WTC11 (cell line): ENCODE measurements at regions not wholly inside any gene's neighbourhood (a gene's known extent, or its start where the extent isn't known, plus 50 kb on each side); places are given as distances from the start of the nearest gene placed in this dataset.

Experiments
- ELF4 ChIP-seq: sonication (generic); formaldehyde crosslinking; IDR thresholded peaks from 2 replicates; pipeline ENCODE4 v1.8.1; 2022; ENCODE audit warnings: low read depth, mild to moderate bottlenecking, moderate library complexity, missing genetic modification reagents
- FOXJ3 ChIP-seq: sonication (generic); formaldehyde crosslinking; IDR thresholded peaks from 2 replicates; pipeline ENCODE4 v1.9.0; 2021; ENCODE audit warnings: missing genetic modification reagents, mild to moderate bottlenecking, borderline replicate concordance
- TF ChIP-seq, protein P1 (sequence below): sonication (generic); formaldehyde crosslinking; IDR thresholded peaks from 2 replicates; pipeline ENCODE4 v1.8.1; 2023; ENCODE audit warnings: mild to moderate bottlenecking, missing genetic modification reagents, borderline replicate concordance
- TF ChIP-seq, protein P2 (sequence below): sonication (generic); formaldehyde crosslinking; IDR thresholded peaks from 2 replicates; pipeline ENCODE4 v1.8.1; 2023; ENCODE audit warnings: mild to moderate bottlenecking, missing genetic modification reagents

DNA sequence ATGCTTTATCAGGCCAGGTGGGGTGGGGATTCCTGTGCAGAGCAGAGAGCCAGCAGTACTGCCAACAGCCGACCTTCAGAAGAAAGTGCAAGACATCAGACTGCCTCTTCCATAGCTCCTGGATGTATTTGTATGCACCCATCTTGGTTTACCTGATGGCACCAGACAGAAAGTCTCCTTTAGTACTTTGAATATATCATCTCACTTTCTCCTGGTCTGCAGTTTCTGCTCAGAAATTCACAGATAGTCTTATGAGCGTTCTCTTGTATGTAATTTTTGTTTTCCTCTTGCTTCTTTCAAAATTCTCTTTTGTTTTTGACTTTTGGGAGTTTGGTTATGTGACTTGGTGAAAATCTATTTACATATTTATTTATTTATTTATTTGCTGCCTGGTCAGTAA, 446.4 kb upstream of the CADM1 start:
- TF ChIP-seq ELF4 (CRISPR knock-in tag) (no peak), FOXJ3 (CRISPR knock-in tag) (no peak)
- TF ChIP-seq, protein P1, sequence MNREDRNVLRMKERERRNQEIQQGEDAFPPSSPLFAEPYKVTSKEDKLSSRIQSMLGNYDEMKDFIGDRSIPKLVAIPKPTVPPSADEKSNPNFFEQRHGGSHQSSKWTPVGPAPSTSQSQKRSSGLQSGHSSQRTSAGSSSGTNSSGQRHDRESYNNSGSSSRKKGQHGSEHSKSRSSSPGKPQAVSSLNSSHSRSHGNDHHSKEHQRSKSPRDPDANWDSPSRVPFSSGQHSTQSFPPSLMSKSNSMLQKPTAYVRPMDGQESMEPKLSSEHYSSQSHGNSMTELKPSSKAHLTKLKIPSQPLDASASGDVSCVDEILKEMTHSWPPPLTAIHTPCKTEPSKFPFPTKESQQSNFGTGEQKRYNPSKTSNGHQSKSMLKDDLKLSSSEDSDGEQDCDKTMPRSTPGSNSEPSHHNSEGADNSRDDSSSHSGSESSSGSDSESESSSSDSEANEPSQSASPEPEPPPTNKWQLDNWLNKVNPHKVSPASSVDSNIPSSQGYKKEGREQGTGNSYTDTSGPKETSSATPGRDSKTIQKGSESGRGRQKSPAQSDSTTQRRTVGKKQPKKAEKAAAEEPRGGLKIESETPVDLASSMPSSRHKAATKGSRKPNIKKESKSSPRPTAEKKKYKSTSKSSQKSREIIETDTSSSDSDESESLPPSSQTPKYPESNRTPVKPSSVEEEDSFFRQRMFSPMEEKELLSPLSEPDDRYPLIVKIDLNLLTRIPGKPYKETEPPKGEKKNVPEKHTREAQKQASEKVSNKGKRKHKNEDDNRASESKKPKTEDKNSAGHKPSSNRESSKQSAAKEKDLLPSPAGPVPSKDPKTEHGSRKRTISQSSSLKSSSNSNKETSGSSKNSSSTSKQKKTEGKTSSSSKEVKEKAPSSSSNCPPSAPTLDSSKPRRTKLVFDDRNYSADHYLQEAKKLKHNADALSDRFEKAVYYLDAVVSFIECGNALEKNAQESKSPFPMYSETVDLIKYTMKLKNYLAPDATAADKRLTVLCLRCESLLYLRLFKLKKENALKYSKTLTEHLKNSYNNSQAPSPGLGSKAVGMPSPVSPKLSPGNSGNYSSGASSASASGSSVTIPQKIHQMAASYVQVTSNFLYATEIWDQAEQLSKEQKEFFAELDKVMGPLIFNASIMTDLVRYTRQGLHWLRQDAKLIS (CRISPR knock-in tag) = no peak
- TF ChIP-seq, protein P2, sequence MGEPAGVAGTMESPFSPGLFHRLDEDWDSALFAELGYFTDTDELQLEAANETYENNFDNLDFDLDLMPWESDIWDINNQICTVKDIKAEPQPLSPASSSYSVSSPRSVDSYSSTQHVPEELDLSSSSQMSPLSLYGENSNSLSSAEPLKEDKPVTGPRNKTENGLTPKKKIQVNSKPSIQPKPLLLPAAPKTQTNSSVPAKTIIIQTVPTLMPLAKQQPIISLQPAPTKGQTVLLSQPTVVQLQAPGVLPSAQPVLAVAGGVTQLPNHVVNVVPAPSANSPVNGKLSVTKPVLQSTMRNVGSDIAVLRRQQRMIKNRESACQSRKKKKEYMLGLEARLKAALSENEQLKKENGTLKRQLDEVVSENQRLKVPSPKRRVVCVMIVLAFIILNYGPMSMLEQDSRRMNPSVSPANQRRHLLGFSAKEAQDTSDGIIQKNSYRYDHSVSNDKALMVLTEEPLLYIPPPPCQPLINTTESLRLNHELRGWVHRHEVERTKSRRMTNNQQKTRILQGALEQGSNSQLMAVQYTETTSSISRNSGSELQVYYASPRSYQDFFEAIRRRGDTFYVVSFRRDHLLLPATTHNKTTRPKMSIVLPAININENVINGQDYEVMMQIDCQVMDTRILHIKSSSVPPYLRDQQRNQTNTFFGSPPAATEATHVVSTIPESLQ = no peak
